GM21528 (cell line): ENCODE measurements at regions not wholly inside any gene's neighbourhood (a gene's known extent, or its start where the extent isn't known, plus 50 kb on each side); places are given as distances from the start of the nearest gene placed in this dataset.
"Not testable (repeated sequence)": the region's sequence is repeated elsewhere in the genome, so short reads cannot be mapped to it uniquely, and the experiment has no call there.

Experiments used
- ATAC-seq: cut with Tn5 transposase; IDR thresholded peaks from one replicate; pipeline ENCODE4 v1.9.1; 2021; ENCODE audit warnings: mild to moderate bottlenecking, moderate library complexity; ENCODE audit not compliant: unreplicated experiment, low FRiP score

GRCh38 chr12:61107118-61107517, 1153.1 kb upstream of the USP15 start:
- ATAC-seq, result no peak

- no peak for ATAC-seq
Measured at GRCh38 chr12:61111218-61111617, 1149.0 kb upstream of the USP15 start.

- ATAC-seq, result no peak
Measured at GRCh38 chr12:61137677-61138414, 1122.4 kb upstream of the USP15 start.

GRCh38 chr12:61138415-61138759, 1121.8 kb upstream of the USP15 start:
- no peak for ATAC-seq

- ATAC-seq, result no peak
Measured at GRCh38 chr12:61161961-61162360, 1098.2 kb upstream of the USP15 start.

GRCh38 chr12:61188801-61189595, 1071.2 kb upstream of the USP15 start:
- no peak for ATAC-seq

- no peak for ATAC-seq
Measured at GRCh38 chr12:61213646-61214045, 1046.6 kb upstream of the USP15 start.

GRCh38 chr12:61220337-61220736, 1039.9 kb upstream of the USP15 start:
- ATAC-seq, result no peak

- ATAC-seq, result no peak
Measured at GRCh38 chr12:61232040-61232439, 1028.2 kb upstream of the USP15 start.

GRCh38 chr12:61250303-61250702, 1009.9 kb upstream of the USP15 start:
- no peak for ATAC-seq

- no peak for ATAC-seq
Measured at GRCh38 chr12:61251076-61251475, 1009.1 kb upstream of the USP15 start.

GRCh38 chr12:61254225-61254624, 1006.0 kb upstream of the USP15 start:
- ATAC-seq, result no peak

GRCh38 chr12:61264294-61264693, 995.9 kb upstream of the USP15 start:
- not testable (repeated sequence) for ATAC-seq

- ATAC-seq, result no peak
Measured at GRCh38 chr12:61267474-61267873, 992.7 kb upstream of the USP15 start.

- ATAC-seq, result no peak
Measured at GRCh38 chr12:61272441-61272840, 987.8 kb upstream of the USP15 start.

GRCh38 chr12:61282790-61283575, 977.2 kb upstream of the USP15 start:
- no peak for ATAC-seq

GRCh38 chr12:61290473-61290872, 969.7 kb upstream of the USP15 start:
- ATAC-seq, result no peak

GRCh38 chr12:61291647-61292046, 968.6 kb upstream of the USP15 start:
- no peak for ATAC-seq

GRCh38 chr12:61294011-61294410, 966.2 kb upstream of the USP15 start:
- not testable (repeated sequence) for ATAC-seq

- no peak for ATAC-seq
Measured at GRCh38 chr12:61301817-61302216, 958.4 kb upstream of the USP15 start.

- ATAC-seq, result no peak
Measured at GRCh38 chr12:61302282-61302681, 957.9 kb upstream of the USP15 start.
